ENCODE measurements at regions not wholly inside any gene's neighbourhood (a gene's known extent, or its start where the extent isn't known, plus 50 kb on each side); places are given as distances from the start of the nearest gene placed in this dataset.

DNA sequence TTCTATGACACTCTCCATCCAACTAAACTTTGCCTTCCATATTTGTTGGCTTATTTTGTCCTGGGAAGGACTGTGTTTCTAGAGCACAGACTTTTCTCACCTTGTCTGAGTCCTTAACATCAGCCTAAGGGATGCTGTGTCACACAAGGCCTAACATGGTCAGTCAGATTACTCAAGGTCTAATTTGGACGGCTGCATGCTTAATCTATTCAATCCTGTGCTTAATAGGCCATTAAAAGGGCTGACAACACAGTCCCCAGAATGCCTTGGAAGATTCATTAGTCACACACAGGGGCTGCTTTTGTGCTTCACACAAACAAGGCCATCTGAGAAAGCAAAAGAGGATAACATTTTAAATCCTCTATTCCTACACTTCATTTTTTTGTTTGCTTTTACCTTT is 84.0 kb downstream of the DYNAP start (continued):
- TF ChIP-seq, protein P1, sequence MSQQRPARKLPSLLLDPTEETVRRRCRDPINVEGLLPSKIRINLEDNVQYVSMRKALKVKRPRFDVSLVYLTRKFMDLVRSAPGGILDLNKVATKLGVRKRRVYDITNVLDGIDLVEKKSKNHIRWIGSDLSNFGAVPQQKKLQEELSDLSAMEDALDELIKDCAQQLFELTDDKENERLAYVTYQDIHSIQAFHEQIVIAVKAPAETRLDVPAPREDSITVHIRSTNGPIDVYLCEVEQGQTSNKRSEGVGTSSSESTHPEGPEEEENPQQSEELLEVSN (IDR thresholded peaks at IDR 0.05): no peak
- TF ChIP-seq TBP (IDR thresholded peaks at IDR 0.05; ENCODE audit: low read depth, low read length): no peak
- TF ChIP-seq TCF12 (IDR thresholded peaks at IDR 0.05; ENCODE audit: low read depth, low read length): no peak
- no peak for TF ChIP-seq SP2 (IDR thresholded peaks at IDR 0.05; ENCODE audit: low read length)
- TF ChIP-seq MAFK (IDR thresholded peaks at IDR 0.05; ENCODE audit: low read depth, low read length): no peak
- no peak for TF ChIP-seq EZH2 (IDR thresholded peaks at IDR 0.05; ENCODE audit: low read depth, low read length, severe bottlenecking)
- TF ChIP-seq NANOG (IDR thresholded peaks at IDR 0.05; ENCODE audit: insufficient read depth, low read depth, low read length, poor library complexity, severe bottlenecking): no peak

All from H1 (cell line).